NCI-H446 (cell line): ENCODE measurements at regions not wholly inside any gene's neighbourhood (a gene's known extent, or its start where the extent isn't known, plus 50 kb on each side); places are given as distances from the start of the nearest gene placed in this dataset.
A peak's percentile ranks its signal among the peaks of the same experiment; 100 is the strongest.

ENCODE experiments used
- DNase-seq, 2 experiments: peaks; one replicate each; lab custom pipeline; 2025; lab: John Stamatoyannopoulos, UW

DNA sequence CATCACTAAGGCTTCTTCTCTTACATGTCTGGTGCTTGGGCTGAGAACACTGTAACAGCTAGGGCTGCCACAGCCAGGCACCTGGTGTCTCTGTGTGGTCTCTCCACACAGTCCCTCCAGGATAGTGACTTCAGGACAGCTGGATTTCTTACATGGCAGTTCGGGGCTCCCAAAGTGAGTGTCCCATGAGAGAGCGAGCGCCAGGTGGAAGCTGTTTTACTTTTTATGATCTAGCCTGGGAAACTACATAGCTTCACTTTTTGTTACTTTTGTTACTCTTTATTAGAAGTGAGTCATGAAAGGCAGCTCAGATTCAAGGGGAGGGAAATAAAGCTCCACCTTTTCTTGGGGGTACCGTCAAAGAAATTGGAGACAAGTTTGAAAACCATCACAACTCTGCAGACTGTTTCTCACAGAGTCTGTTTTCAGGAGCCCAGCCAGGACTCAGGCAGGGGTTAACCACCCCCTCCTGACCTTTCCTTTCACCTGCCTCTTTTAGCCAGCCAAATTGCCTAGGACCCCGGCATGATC lies 373.0 kb downstream of the MID1IP1 start:
- DNase-seq: no peak

DNA sequence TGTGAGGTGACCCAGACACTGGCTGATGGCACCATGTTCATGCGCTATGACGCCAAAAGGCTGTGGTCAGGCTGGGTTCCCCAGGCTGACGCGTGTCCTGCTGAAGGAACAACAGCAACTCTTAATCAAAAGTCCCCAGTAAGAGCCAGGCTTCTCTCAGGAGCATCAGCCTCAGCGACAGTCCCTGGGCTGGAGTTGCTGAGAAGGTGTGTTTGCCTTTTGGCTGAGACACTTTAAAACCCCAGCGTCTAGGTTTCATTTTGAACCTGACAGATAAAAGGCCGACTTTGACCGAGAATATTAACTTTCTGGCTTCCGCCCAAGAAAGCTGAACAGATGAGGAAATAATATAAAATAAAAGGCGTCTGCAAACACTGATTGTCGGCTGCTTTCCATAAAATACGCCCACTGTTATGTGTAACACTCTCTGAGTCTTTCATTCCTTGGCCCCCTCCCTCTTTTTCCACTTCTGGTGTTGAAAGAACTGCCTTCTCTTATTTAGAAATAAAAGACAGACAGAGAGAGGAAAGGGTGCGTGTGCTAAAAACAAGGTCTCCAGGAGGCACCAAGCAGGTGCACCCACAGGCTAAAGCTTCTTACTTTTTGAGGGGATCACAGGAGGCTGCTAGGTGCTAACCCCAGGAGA lies 373.6 kb downstream of the MID1IP1 start:
- no peak for DNase-seq

DNA sequence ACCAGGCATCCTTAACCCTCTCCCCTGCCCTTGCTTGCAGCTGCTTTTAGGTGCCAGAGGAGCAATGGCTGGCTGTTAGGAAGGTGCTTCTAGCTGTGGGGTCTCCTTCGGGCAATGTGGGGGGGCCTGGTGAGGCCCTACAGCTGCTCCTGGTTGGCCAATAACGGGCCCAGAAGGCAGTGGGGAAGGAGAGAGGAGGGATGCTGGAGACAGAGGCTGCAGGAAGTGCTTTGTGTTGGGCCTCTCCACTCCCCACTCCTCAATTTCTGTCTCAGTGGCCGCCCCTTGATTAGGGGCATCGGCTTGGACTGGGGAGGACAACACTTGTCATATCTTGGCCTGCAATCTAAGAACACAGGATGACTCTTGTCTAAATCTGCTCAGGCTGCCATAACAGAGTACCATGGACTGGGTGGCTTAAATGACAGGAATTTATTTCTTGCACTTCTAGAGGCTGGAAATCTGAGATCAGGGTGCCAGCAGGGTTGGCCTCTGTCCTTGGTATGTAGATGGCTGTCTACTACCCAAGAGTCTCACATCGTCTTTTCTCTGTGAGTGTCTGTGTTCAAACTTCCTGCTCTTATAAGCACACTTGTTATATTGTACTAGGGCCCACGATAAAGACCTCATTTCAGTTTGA lies 374.3 kb downstream of the MID1IP1 start:
- DNase-seq: no peak

DNA sequence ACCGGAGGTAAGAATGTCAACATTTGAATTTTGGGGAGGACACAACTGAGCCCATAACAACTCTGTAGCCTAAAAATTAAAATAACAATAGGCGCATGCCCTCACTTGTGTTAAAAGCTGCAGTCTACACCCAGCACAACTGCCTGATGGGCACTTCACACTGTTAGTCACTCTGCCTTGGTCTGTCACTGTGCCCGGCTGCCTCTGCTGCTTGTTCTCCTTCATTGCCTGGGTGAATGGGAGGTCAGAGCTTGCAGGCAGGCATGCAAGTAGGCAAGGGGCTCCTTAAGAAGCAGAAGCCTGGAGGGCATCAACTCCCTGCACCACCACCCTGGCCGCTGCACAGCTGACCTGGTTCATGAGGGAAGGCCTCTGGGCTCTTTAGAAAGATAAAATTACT lies 374.8 kb downstream of the MID1IP1 start:
- DNase-seq: no peak

DNA sequence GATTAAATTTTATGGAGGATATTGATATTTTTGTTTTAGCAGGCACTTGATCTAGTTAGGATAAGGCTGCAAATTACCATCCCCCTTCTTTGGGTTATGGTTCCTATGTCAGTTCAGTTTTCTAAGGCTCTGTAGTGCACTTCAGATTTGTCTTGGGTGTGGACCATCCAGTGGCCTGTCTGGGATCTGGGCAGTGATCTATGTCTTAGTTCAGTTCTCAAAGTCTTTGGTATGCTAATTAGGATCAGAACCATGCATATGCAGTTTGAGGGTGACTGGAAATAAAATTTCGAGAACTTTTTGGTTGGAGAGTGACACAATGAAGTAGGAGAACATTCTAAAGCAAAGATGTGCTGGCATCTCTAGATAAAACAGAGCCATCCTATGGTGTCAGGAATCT lies 388.2 kb downstream of the MID1IP1 start:
- no peak for DNase-seq

DNA sequence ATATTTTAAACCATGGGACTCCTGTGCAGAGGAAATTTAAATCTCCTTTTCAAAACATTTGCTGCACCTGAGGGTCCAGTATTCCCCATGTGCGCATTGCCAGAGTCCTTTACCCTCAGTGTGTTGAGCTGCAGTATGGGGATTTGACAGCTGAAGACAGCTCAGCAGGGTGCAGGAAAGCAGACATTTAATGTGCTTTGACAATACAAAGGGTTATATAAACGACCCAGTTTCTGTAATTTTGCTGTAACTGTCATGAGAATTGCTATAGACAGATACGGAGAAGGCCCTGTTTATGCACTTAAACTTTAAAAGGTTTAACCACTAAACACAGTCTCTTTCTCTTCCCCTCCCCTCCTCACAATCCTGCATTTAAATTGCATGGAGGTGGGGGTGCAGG lies 393.4 kb downstream of the MID1IP1 start:
- DNase-seq: no peak

DNA sequence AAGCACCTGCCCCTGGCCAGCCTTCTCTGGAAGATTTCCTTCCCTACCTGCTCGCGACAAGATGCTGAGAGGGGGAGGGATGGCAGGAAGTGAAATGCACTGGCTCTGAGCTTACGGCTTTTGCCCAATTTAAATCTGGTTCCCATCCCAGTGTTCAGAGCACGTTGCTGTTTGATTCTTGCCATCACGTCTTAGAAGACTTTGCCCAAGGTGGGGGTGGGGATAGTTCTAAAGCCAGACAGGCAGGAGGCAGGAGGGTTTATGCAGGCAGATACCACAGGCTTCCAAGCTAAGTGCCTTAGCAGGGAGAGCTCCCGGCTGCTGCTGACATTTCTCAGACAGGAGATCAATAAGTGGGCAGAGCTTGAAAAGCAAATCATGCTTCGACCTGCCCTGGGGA lies 393.9 kb downstream of the MID1IP1 start:
- no peak for DNase-seq

DNA sequence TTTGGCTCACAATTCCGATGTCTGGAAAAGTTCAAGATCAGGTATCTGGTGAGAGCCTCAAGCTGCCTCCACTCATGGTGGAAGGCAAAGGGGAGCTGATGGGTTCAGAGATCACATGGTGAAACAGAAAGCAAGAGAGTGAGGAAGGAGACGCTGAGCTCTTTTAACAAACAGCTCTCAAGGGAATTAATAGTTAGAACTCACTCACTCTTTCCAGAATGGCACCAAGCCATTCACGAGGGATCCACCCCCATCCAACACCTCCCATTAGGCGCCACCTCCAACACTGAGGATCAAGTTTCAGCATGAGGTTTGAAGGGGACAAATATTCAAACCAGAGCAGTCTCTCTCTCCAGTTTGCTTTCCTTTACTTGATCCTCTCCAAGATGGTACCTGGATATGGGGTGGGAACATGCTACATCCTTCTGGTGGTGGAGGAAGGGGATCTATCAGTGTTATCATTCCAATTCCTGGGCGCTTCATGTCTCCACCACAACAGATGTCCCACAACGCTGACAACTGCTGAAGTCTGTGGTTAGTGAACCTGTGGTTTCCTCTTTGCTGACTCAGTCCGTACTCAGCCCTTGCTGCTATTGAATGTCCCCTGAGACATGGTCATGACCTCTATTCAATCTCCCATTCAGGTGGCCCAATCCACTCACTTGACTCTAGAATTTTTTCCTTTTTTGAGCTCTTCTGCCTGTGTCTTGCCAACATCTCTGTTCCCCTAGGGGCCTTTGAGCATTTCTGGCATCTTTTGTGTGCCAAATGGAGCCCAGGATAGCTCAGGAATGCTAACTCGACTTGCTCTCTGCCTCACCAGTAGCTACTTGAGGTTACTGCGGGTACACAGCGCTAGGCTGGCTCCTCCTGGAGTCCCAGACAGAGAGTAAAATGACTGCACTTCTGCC lies 395.2 kb downstream of the MID1IP1 start:
- peak in 1 of 2 experiments; percentile 39 for DNase-seq

DNA sequence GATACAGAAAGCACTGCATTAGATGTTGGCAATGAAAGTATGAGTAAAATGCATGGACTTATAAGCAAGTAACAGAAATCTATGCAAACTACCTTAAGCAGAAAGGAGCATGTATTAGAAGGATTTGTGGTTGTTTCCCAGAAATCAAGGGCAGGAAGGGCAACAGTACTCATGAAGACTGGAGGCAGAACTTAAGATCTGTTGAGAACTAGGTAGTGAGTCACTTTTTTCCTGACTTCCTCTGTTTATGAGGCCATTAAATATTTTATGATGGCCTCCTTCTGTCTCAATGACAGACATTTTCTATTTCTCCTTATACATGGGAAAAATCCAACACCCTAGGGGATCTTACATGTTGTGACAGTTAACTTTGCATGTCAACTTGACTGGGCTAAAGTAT lies 398.2 kb downstream of the MID1IP1 start:
- no peak for DNase-seq

DNA sequence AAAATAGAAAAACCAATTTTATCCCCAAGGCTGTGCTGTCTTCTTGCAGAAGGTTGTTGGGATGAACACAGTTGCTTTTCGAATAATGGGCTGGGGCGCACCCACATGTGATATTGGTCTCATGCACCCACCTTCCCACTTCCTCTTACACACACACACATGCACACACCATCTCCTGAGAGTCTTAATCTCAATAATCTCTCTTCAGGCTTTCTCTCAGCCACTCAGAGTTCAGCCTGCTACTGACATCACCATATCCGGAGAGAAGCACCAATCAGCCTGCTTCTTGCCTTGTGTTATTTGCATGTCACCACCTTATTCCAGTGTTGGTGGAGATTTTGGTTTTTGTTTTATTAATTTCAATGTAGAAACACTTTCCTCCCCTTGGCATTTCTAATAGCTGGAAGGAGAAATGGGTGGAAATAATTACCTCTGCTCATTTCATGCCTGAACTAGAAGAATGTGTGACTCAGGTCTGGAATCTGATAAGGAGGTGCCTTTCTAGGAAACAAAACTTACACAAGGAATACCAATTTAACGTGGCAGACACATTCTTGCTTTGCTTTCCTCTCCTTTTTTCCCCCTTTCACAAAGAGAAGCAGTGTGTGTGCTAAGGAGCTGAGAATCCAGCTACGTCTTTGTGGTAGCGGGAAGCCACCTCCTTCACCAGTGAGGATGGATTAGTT lies 400.2 kb downstream of the MID1IP1 start:
- no peak for DNase-seq

DNA sequence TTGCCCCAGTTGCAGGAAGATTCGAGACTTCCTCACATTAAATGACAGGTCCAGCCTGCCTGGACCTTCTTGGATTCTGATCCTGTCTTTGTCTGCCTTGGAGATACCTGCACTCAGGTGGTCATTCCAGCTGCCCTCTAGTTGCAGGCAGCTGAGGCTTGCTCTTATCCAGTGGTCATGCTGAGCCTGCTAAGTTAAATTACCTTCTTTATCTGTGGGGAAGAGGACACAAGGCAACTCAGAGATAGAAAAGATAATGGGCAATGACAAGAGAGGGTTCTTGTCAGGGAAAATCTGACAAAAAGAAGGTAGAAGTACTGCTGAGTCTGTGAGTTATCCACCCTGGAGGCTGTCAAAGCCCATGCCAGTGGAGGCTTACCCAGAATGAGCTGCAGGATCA lies 401.4 kb downstream of the MID1IP1 start:
- DNase-seq: no peak

DNA sequence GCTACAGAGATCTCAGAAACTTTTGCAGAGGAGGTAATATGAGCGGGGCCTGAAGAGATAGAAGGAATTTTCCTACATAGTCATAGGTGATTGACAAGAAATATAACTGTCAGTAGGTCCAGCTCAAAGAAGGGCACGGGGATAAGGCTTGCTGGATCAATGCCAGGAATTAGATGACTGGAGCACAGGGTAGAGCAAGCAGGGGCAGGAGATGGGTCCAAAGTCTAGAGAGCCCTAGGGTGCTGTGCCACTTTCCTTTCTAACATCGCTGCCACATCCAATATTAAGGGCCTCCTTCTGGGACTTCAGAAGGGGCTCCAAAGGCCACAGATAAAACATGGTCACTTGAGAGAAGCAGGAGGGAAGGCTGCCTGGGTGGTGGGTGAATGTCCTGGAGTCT lies 402.2 kb downstream of the MID1IP1 start:
- DNase-seq: no peak

DNA sequence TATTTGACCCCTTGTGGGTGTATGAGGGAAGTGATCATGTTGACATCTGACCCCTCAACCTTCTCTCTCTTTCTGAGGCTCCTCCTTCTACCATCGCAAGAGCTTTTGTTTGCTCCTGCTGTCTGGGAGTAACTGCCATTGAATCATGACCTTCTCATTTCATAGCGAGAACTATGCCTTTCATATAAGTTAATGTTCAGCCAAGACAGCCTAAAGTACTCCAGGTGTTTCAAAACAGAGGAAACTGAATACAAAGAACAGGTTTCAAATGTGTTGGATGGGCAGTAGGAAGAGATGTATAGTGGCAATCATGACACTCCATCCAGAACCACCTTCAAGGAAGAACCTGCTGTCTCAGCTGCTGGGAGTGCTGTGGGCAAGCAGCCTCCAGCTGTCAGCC lies 403.1 kb downstream of the MID1IP1 start:
- DNase-seq: no peak

DNA sequence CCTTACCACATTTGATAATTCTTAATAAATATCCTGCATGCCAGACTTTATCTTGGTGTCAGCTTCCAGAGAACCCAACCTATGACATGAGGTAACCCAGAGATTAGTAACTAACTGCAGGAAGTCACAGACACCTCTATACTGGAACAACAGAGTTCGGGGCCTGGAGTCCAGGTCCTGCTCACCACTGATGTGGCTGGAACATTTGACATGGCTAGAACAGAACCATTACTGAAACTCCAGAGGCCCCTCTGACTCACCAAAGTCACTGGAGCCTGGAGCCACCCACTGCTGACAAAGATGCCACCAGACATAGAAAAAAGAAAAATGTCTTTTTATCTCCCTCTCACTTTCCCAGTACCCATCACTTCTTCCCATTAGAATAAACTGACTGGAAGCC lies 403.7 kb downstream of the MID1IP1 start:
- DNase-seq: no peak

DNA sequence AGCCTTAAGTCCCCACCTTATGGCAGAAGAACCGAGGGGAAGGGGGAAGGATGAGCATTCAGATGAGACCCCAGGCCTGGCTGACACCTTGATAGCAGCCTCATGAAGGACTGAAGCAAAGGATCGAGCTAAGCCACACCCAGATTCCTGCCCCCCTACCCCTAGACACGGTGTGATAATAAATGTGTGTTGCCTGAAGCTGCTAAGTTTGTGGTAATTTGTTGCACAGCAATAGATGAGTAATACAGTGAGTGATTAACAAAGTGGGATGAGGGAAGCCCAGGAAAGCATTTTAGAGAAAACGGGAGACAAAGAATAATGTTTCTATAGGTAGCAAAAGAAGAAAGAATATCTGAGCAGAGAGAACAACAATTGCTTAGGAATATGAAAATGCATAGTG lies 404.2 kb downstream of the MID1IP1 start:
- no peak for DNase-seq

DNA sequence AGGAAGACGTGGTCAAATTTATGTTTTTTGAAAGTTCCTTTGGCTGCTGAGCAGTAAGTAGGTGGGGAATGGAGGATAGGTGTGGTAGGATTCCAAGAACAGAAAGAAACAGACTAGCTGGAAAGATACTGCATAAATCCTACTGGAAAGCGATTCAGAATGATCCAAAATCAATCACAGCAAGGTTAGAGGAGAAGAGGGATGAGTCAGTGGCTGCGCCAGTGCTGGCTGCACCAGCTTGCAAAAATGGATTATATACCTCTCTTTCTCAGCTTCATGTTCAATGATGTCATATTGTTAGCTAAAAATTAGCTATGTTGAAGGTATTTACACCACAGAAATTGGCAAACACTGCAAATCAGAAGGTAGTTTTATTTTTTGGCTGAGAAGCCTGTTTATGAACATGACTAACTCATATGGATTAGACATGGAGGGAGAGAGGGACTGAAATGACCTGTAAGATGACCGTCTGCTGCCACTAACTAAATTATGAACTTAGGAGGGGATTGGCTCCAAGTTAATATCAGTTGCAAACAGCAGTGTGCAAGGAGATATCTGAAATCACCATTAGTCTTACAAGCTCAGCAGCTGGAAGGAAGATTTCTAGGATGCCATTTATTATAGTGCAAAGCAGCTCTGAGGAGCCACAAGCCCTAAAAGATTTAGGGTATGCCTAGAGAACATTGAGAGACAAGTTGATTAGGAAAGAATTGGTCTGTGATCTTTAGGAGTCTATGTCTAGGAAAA lies 405.3 kb downstream of the MID1IP1 start:
- no peak for DNase-seq

DNA sequence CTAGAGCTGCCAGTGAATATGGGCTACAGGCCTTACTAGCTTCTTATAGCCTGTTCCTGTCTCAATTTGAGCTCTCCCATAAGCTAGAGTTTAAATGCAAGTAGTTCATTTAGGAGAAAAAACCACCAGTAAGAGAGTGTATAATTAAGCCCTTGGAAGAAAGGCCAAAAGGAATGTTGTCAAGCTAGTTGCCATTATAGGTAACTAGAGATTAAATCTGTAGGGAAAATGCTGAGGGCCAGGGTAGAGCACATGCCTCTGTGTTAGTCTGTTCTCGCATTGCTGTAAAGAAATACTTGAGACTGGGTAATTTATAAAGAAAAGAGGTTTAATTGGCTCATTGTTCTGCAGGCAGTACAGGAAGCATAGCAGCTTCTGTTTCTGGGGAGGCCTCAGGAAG lies 410.2 kb downstream of the MID1IP1 start:
- no peak for DNase-seq

DNA sequence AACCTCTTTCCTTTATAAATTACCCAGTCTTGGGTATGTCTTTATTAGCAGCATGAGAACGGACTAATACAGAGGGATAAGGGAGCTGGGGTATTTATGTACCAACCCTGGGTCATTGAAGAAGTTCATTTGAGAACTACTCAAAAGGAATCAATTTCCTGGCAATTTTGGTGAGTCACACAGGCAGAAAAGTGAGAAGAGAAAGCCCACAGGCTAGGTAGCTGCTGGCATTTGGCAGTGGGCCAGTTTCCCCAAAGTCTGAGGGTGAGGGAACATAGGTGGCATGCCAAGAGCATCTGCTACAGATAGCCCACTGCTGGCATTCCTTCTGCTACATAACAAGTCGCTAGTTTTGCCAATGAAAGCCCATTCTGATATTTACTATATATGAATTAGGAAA lies 411.2 kb downstream of the MID1IP1 start:
- DNase-seq: no peak

DNA sequence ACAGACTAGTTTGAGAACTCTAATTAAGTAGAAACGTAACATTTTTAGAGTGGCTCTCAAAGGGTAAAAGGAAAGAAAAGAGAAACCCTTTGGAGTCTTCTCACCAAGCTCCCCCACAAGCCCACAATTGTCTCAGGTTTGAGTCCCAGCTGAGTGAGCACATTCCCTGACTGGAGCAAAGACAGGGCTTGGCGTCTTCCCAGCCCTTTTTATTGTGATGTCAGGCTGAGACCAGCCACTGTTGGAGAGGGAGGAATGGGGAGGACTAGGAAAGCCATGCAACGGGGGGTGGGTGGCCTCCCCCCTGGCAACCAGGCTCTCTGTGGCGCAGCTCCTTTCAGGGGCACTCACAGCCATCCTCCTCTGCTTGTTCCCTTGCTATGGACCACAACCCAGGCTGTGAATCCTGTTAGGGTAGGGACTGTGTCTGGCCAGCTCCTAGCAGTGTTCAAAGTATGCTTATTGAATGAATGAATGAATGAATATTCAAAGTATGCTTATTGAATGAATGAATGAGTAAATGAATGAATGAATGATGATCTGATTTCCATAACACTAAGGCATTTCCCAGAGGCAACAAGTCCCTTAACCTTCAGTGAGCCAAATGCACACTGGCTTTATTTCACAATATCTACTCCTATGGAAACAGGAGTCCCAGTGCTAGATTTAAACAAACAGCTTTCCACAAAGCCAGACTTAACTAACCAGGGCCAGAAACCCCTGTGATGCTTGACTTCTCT lies 413.3 kb downstream of the MID1IP1 start:
- DNase-seq: no peak

DNA sequence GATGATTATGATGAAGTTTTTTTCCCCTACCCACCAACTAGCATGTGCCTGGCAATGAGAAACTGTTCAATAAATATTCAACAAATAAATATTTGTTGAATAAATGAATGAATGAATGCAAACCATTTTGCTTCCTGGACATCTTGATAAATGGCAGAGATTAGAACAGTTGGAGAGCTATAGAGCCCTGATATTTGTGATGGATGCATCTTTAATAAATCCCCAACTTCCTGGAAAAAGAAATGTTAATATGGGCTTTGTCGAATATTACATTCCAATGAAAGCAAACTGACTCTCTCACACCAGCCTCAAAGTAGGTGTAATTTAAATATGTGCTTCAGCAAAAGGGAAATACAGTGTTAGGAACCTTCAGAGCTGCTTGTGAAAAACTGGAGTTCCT lies 419.7 kb downstream of the MID1IP1 start:
- no peak for DNase-seq
